Fibroblast of lung (primary cell): ENCODE measurements at regions not wholly inside any gene's neighbourhood (a gene's known extent, or its start where the extent isn't known, plus 50 kb on each side); places are given as distances from the start of the nearest gene placed in this dataset.

Source experiments
- DNase-seq, 2 donors: peaks; one replicate each; pipeline versions ENCODE4 v3.0.0 to v3.0.0-alpha.2; 2010; ENCODE audit warnings: low read depth in 2 of 2
- H2AFZ ChIP-seq: 2 replicates; pipeline ENCODE4 v1.5.1; 2012; ENCODE audit warnings: low read length, control low read depth, inconsistent platforms
- H3K27ac ChIP-seq: 2 replicates; pipeline ENCODE4 v1.5.1; 2011; ENCODE audit warnings: low read length, control low read depth; ENCODE audit not compliant: insufficient read depth
- H3K27me3 ChIP-seq: 2 replicates; pipeline ENCODE4 v1.5.1; 2011; ENCODE audit warnings: mild to moderate bottlenecking, low read length; ENCODE audit not compliant: control insufficient read depth, insufficient read depth
- H3K36me3 ChIP-seq: 2 replicates; pipeline ENCODE4 v1.5.1; 2011; ENCODE audit warnings: low read length; ENCODE audit not compliant: control insufficient read depth, insufficient read depth
- H3K4me1 ChIP-seq: 2 replicates; pipeline ENCODE4 v1.5.1; 2011; ENCODE audit warnings: low read length; ENCODE audit not compliant: control insufficient read depth, insufficient read depth; ENCODE audit errors: extremely low read depth
- H3K4me2 ChIP-seq: 2 replicates; pipeline ENCODE4 v1.5.1; 2011; ENCODE audit warnings: low read length, control low read depth; ENCODE audit not compliant: insufficient read depth; ENCODE audit errors: extremely low read depth
- H3K4me3 ChIP-seq, 4 experiments: fragments of 200-600 bp in 1 of 4; sonication (generic) in 1 of 4; replicated peaks in 1 of 4; 2 replicates each; pipeline ENCODE4 v1.5.1; 2011 to 2016; ENCODE audit warnings: low read length in 4 of 4, low read depth in 3 of 4, mild to moderate bottlenecking in 3 of 4, control low read depth in 2 of 4, inconsistent platforms in 1 of 4, mixed read lengths in 1 of 4; ENCODE audit not compliant: insufficient read depth in 1 of 4; ENCODE audit errors: control extremely low read depth in 1 of 4
- H3K79me2 ChIP-seq: 2 replicates; pipeline ENCODE4 v1.5.1; 2012; ENCODE audit warnings: mild to moderate bottlenecking, low read length, inconsistent platforms; ENCODE audit not compliant: control insufficient read depth, insufficient read depth
- H3K9ac ChIP-seq: 2 replicates; pipeline ENCODE4 v1.5.1; 2011; ENCODE audit warnings: mild to moderate bottlenecking, low read length, control low read depth; ENCODE audit not compliant: insufficient read depth
- H3K9me3 ChIP-seq: 2 replicates; pipeline ENCODE4 v1.5.1; 2012; ENCODE audit warnings: low read depth, low read length; ENCODE audit not compliant: control insufficient read depth, insufficient read depth
- H4K20me1 ChIP-seq: 2 replicates; pipeline ENCODE4 v1.5.1; 2011; ENCODE audit warnings: low read length; ENCODE audit not compliant: control insufficient read depth, insufficient read depth; ENCODE audit errors: extremely low read depth
- EZH2 ChIP-seq: IDR thresholded peaks from 2 replicates; pipeline ENCODE4 v1.5.1; 2012; ENCODE audit warnings: low read length, control low read depth, mild to moderate bottlenecking; ENCODE audit errors: missing control alignments
- TF ChIP-seq, protein P1 (sequence below), 2 donors: IDR thresholded peaks in 1 of 2; conservative IDR thresholded peaks in 1 of 2; 1 replicate in 1 of 2; 2 replicates in 1 of 2; pipeline ENCODE4 v1.5.1; 2011 to 2012; ENCODE audit warnings: low read length in 2 of 2, control low read depth in 1 of 2, inconsistent platforms in 1 of 2, low read depth in 1 of 2, mild to moderate bottlenecking in 1 of 2

DNA sequence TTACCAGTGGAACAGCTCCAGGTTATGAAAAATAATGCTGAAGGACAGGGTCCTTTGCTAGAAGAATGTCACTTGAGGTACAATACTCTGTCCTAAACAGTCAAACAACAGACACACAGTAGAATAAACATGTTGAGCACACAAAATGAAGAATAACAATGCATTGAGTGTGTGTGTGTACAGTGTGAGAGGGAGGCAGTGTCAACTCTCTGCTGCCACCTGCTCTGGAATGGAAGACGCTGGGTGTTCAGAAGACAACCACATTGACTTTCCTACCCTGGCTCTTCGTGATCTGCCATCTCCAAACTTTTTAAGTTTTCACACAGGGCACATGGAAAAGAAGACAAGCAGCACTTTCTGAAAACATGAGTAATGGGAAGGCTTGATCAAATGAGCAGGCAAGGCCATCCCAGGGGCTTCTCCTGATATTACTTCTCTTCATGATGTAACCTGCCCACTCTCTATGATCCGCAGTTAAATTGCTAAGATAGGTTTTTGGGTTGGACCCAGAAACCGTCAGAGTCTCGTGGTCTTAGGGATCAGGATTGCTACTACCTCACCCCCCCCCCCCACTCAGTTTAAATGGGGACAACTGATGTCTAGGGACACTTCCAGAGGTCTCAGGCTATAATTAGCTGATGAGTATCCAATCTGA lies 533.2 kb upstream of the TNP1 start:
- no peak for DNase-seq
- no peaks in the 10 kb centered on the region for H3K36me3 ChIP-seq
- H3K9me3 ChIP-seq, result no peaks in the 10 kb centered on the region
- H4K20me1 ChIP-seq, result no peaks in the 10 kb centered on the region
- peak overlapping the region; percentile 24 for H2AFZ ChIP-seq
- no peaks in the 10 kb centered on the region for H3K79me2 ChIP-seq
- peak overlapping the region; percentile 66 for H3K4me2 ChIP-seq
- no peak overlapping the region for H3K9ac ChIP-seq
- H3K4me3 ChIP-seq, result no peak overlapping the region
- no peak for TF ChIP-seq EZH2
- TF ChIP-seq, protein P1, sequence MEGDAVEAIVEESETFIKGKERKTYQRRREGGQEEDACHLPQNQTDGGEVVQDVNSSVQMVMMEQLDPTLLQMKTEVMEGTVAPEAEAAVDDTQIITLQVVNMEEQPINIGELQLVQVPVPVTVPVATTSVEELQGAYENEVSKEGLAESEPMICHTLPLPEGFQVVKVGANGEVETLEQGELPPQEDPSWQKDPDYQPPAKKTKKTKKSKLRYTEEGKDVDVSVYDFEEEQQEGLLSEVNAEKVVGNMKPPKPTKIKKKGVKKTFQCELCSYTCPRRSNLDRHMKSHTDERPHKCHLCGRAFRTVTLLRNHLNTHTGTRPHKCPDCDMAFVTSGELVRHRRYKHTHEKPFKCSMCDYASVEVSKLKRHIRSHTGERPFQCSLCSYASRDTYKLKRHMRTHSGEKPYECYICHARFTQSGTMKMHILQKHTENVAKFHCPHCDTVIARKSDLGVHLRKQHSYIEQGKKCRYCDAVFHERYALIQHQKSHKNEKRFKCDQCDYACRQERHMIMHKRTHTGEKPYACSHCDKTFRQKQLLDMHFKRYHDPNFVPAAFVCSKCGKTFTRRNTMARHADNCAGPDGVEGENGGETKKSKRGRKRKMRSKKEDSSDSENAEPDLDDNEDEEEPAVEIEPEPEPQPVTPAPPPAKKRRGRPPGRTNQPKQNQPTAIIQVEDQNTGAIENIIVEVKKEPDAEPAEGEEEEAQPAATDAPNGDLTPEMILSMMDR (conservative IDR thresholded peaks at IDR 0.05 in 1 of 2, IDR thresholded peaks at IDR 0.05 in 1 of 2; ENCODE audit: low read depth in 1 of 2, low read length in 2 of 2), result no peak
- H3K27ac ChIP-seq, result peak overlapping the region; percentile 67
- no peaks in the 10 kb centered on the region for H3K27me3 ChIP-seq
- peaks cover 7% of the 10 kb centered on the region for H3K4me1 ChIP-seq

DNA sequence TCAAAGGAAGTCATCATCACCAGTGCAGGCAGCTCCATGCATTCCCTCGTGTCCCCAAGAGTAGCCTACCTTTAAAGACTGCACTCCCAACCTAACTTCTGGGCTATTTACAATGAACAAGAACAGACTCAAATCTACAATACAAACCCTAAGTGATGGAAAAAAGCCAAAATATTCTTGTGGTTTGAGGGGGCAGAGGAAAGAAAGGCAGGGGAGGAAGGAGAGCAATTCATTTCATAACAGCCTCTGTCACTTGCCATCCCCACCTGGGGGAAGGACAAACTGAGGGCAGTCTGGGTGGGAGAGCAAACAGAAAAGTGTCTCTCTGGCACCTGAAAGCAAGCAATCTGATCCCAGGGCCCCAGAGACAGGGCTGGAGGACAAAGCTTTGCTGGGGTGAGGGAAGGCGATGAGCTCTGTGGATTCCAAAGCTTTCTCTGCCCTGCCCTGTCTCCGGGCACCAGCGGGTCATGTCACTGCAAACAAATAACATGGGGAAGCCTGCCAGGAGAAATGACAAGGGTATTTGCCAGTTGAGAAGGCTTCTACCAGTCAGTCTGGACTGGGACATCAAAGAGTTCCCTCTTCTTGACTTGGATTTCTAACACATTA lies 528.0 kb upstream of the TNP1 start:
- H3K36me3 ChIP-seq, result no peaks in the 10 kb centered on the region
- no peaks in the 10 kb centered on the region for H4K20me1 ChIP-seq
- TF ChIP-seq, protein P1 (conservative IDR thresholded peaks at IDR 0.05 in 1 of 2, IDR thresholded peaks at IDR 0.05 in 1 of 2; ENCODE audit: low read depth in 1 of 2, low read length in 2 of 2), result no peak
- H2AFZ ChIP-seq, result no peak overlapping the region
- no peak overlapping the region for H3K4me3 ChIP-seq
- H3K27ac ChIP-seq, result no peak overlapping the region
- no peak overlapping the region for H3K4me2 ChIP-seq
- no peak overlapping the region for H3K9ac ChIP-seq
- no peaks in the 10 kb centered on the region for H3K27me3 ChIP-seq
- peaks cover 9% of the 10 kb centered on the region for H3K4me1 ChIP-seq
- no peaks in the 10 kb centered on the region for H3K9me3 ChIP-seq
- H3K79me2 ChIP-seq, result no peaks in the 10 kb centered on the region
- peak in 1 of 2 donors; percentile 78 for DNase-seq

DNA sequence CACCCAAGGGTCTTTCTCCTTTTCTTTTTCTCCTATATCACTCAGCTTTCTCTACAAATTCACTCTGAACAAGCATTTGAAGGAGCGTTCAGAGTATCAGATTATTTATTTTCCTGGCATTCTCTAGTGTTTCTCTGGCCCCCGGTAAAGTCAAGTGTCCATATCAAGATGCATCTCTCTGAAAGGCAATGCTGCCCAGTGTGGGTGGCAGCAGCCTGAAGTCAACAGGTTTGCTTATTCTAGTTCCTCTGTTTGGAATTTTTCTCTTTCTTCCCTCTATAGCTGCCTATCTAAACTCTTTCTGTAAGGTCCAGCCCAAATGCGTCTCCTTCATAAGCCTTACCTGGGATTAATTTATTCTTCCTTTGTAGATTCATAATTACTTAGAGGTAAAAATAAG lies 526.2 kb upstream of the TNP1 start:
- H3K4me2 ChIP-seq, result no peak overlapping the region
- no peaks in the 10 kb centered on the region for H3K27me3 ChIP-seq
- H3K9me3 ChIP-seq, result no peaks in the 10 kb centered on the region
- no peak for DNase-seq
- no peak overlapping the region for H3K9ac ChIP-seq
- H3K4me3 ChIP-seq, result no peak overlapping the region
- no peak overlapping the region for H2AFZ ChIP-seq
- H4K20me1 ChIP-seq, result no peaks in the 10 kb centered on the region
- TF ChIP-seq EZH2, result no peak
- TF ChIP-seq, protein P1 (conservative IDR thresholded peaks at IDR 0.05 in 1 of 2, IDR thresholded peaks at IDR 0.05 in 1 of 2; ENCODE audit: low read depth in 1 of 2, low read length in 2 of 2), result no peak
- H3K27ac ChIP-seq, result no peak overlapping the region
- H3K36me3 ChIP-seq, result no peaks in the 10 kb centered on the region
- peaks cover 10% of the 10 kb centered on the region for H3K4me1 ChIP-seq
- H3K79me2 ChIP-seq, result no peaks in the 10 kb centered on the region
